ENCODE measurements at regions not wholly inside any gene's neighbourhood (a gene's known extent, or its start where the extent isn't known, plus 50 kb on each side); places are given as distances from the start of the nearest gene placed in this dataset.

GRCh38 chr5:133853646-133854365 lies 114.6 kb downstream of the C5orf15 start:
- DNase-seq = no peak

- no peak for DNase-seq
Observed at GRCh38 chr5:133851521-133851920, 116.9 kb downstream of the C5orf15 start.

- no peak for DNase-seq
Observed at GRCh38 chr5:133850811-133851210, 117.6 kb downstream of the C5orf15 start.

- no peak for DNase-seq
Observed at GRCh38 chr5:133849116-133849515, 119.3 kb downstream of the C5orf15 start.

GRCh38 chr5:133848341-133848811 lies 120.0 kb downstream of the C5orf15 start:
- DNase-seq = no peak

GRCh38 chr5:133847886-133848285 lies 120.5 kb downstream of the C5orf15 start:
- no peak for DNase-seq

- DNase-seq = no peak
Observed at GRCh38 chr5:133847301-133847700, 121.1 kb downstream of the C5orf15 start.

- no peak for DNase-seq
Observed at GRCh38 chr5:133846478-133847226, 121.8 kb downstream of the C5orf15 start.

GRCh38 chr5:133845271-133845670 lies 123.2 kb downstream of the C5orf15 start:
- no peak for DNase-seq

- DNase-seq = no peak
Observed at GRCh38 chr5:133844836-133845235, 123.6 kb downstream of the C5orf15 start.

- DNase-seq = no peak
Observed at GRCh38 chr5:133843911-133844310, 124.5 kb downstream of the C5orf15 start.

GRCh38 chr5:133842846-133843611 lies 125.4 kb downstream of the C5orf15 start:
- DNase-seq = no peak

GRCh38 chr5:133841831-133842750 lies 126.3 kb downstream of the C5orf15 start:
- no peak for DNase-seq

- DNase-seq = no peak
Observed at GRCh38 chr5:133840168-133840567, 128.3 kb downstream of the C5orf15 start.

GRCh38 chr5:133839721-133840120 lies 128.7 kb downstream of the C5orf15 start:
- DNase-seq = no peak

- no peak for DNase-seq
Observed at GRCh38 chr5:133839090-133839489, 129.3 kb downstream of the C5orf15 start.

- DNase-seq = no peak
Observed at GRCh38 chr5:133838286-133838685, 130.1 kb downstream of the C5orf15 start.

- DNase-seq = no peak
Observed at GRCh38 chr5:133831491-133832224, 136.8 kb downstream of the C5orf15 start.

- DNase-seq = no peak
Observed at GRCh38 chr5:133830911-133831310, 137.5 kb downstream of the C5orf15 start.

GRCh38 chr5:133830281-133830680 lies 138.1 kb downstream of the C5orf15 start:
- no peak for DNase-seq

GRCh38 chr5:133829786-133830185 lies 138.6 kb downstream of the C5orf15 start:
- no peak for DNase-seq

- no peak for DNase-seq
Observed at GRCh38 chr5:133828722-133829121, 139.7 kb downstream of the C5orf15 start.

Data from CD4-positive, alpha-beta T cell treated with Interferon gamma for 1 hour (primary cell).